ENCODE measurements at regions not wholly inside any gene's neighbourhood (a gene's known extent, or its start where the extent isn't known, plus 50 kb on each side); places are given as distances from the start of the nearest gene placed in this dataset.

- Histone ChIP-seq H3K27ac (no peak overlapping the region), H3K36me3 (no peaks in the 10 kb centered on the region), H3K4me3 (no peak overlapping the region), H3K4me1 (no peaks in the 10 kb centered on the region), H3K9me3 (no peaks in the 10 kb centered on the region), H3K27me3 (no peaks in the 10 kb centered on the region)
- TF ChIP-seq, protein P1, sequence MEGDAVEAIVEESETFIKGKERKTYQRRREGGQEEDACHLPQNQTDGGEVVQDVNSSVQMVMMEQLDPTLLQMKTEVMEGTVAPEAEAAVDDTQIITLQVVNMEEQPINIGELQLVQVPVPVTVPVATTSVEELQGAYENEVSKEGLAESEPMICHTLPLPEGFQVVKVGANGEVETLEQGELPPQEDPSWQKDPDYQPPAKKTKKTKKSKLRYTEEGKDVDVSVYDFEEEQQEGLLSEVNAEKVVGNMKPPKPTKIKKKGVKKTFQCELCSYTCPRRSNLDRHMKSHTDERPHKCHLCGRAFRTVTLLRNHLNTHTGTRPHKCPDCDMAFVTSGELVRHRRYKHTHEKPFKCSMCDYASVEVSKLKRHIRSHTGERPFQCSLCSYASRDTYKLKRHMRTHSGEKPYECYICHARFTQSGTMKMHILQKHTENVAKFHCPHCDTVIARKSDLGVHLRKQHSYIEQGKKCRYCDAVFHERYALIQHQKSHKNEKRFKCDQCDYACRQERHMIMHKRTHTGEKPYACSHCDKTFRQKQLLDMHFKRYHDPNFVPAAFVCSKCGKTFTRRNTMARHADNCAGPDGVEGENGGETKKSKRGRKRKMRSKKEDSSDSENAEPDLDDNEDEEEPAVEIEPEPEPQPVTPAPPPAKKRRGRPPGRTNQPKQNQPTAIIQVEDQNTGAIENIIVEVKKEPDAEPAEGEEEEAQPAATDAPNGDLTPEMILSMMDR (IDR thresholded peaks at IDR 0.05), result peak in 3 of 6 experiments; percentile 13 to 32 (median 29)
- no peak for TF ChIP-seq POLR2A (IDR thresholded peaks at IDR 0.05)
- DNase-seq, result no peak
Observed at GRCh38 chr4:23455456-23456158, 434.2 kb downstream of the PPARGC1A start.

- Histone ChIP-seq H3K4me3 (no peak overlapping the region), H3K9me3 (no peaks in the 10 kb centered on the region), H3K27ac (no peak overlapping the region), H3K36me3 (no peaks in the 10 kb centered on the region), H3K27me3 (no peaks in the 10 kb centered on the region), H3K4me1 (no peaks in the 10 kb centered on the region)
- no peak for DNase-seq
- no peak for TF ChIP-seq POLR2A (IDR thresholded peaks at IDR 0.05)
- TF ChIP-seq, protein P1 (IDR thresholded peaks at IDR 0.05), result no peak
Observed at GRCh38 chr4:23441530-23442069, 448.2 kb downstream of the PPARGC1A start.

GRCh38 chr4:23438764-23439163 lies 451.1 kb downstream of the PPARGC1A start:
- H3K4me3 ChIP-seq, result no peak overlapping the region

DNA sequence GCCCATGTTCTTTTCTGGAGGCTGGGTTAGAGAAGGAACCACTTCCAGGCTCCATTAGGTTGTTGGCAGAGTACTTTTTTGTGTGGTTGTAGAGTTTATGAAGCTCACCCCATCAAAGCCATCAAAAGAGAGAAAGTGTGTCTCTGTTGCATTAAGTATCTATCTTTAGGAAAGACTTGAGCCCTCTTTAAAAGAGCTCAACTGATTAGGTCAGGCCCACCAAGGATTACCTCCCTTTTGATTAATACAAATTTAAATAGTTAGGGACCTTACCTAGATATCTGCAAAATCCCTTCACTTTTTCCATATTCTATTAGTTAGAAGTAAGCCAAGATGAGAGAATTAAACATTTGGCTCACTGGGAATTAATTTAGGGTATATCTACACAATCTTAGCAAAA lies 460.4 kb downstream of the PPARGC1A start:
- Histone ChIP-seq H3K4me1 (no peaks in the 10 kb centered on the region), H3K9me3 (no peaks in the 10 kb centered on the region), H3K27ac (no peak overlapping the region), H3K36me3 (no peaks in the 10 kb centered on the region), H3K27me3 (no peaks in the 10 kb centered on the region), H3K4me3 (no peak overlapping the region)
- no peak for DNase-seq
- TF ChIP-seq, protein P1 (IDR thresholded peaks at IDR 0.05), result no peak
- no peak for TF ChIP-seq POLR2A (IDR thresholded peaks at IDR 0.05)

More at GRCh38 chr4:23438764-23439163, 451.1 kb downstream of the PPARGC1A start:
- H3K9me3 ChIP-seq, result no peaks in the 10 kb centered on the region
- DNase-seq, result no peak
- TF ChIP-seq, protein P1 (IDR thresholded peaks at IDR 0.05), result no peak
- TF ChIP-seq POLR2A (IDR thresholded peaks at IDR 0.05), result no peak
- H3K27me3 ChIP-seq, result no peaks in the 10 kb centered on the region
- H3K36me3 ChIP-seq, result no peaks in the 10 kb centered on the region
- H3K27ac ChIP-seq, result no peak overlapping the region
- H3K4me1 ChIP-seq, result no peaks in the 10 kb centered on the region

DNA sequence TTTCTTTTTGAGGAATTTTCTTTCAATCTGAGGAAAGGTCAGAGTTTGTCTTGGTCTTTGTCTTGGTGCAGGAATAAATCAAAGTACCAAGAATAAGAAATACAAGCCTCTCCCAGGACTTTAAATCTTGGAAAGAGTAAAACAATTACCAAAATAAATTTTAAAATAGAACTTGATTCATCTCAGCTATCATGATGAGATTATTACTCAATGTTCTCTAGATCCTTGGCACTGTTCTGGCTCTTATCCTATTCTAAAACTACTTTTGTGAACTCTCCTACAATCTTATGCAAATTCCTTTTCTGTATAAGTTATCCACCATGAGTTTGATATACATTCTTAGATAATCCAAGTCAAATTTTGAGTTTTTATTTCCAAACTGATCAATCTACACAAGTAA lies 464.3 kb downstream of the PPARGC1A start:
- Histone ChIP-seq H3K4me1 (no peaks in the 10 kb centered on the region), H3K9me3 (no peaks in the 10 kb centered on the region), H3K4me3 (no peak overlapping the region), H3K36me3 (no peaks in the 10 kb centered on the region), H3K27ac (no peak overlapping the region), H3K27me3 (no peaks in the 10 kb centered on the region)
- TF ChIP-seq, protein P1 (IDR thresholded peaks at IDR 0.05), result no peak
- no peak for TF ChIP-seq POLR2A (IDR thresholded peaks at IDR 0.05)
- DNase-seq, result no peak
